ENCODE measurements at regions not wholly inside any gene's neighbourhood (a gene's known extent, or its start where the extent isn't known, plus 50 kb on each side); places are given as distances from the start of the nearest gene placed in this dataset.
A peak's percentile ranks its signal among the peaks of the same experiment; 100 is the strongest.
"Not testable (repeated sequence)": the region's sequence is repeated elsewhere in the genome, so short reads cannot be mapped to it uniquely, and the experiment has no call there.

GRCh38 chr2:37806004-37806403, 119.1 kb upstream of the RMDN2 start:
- DNase-seq (ENCODE audit: low read depth, low spot score): not testable (repeated sequence)

GRCh38 chr2:37809525-37809924, 115.6 kb upstream of the RMDN2 start:
- no peak for DNase-seq (ENCODE audit: low read depth, low spot score)

GRCh38 chr2:37809931-37810570, 115.0 kb upstream of the RMDN2 start:
- DNase-seq (ENCODE audit: low read depth, low spot score): no peak

- DNase-seq (ENCODE audit: low read depth, low spot score): no peak
Measured at GRCh38 chr2:37812414-37812813, 112.7 kb upstream of the RMDN2 start.

GRCh38 chr2:37812941-37813730, 112.0 kb upstream of the RMDN2 start:
- DNase-seq (ENCODE audit: low read depth, low spot score): no peak

GRCh38 chr2:37816036-37816435, 109.1 kb upstream of the RMDN2 start:
- no peak for DNase-seq (ENCODE audit: low read depth, low spot score)

- no peak for DNase-seq (ENCODE audit: low read depth, low spot score)
Measured at GRCh38 chr2:37816686-37817085, 108.4 kb upstream of the RMDN2 start.

- DNase-seq (ENCODE audit: low read depth, low spot score): no peak
Measured at GRCh38 chr2:37819186-37819585, 105.9 kb upstream of the RMDN2 start.

- no peak for DNase-seq (ENCODE audit: low read depth, low spot score)
Measured at GRCh38 chr2:37820471-37820986, 104.6 kb upstream of the RMDN2 start.

GRCh38 chr2:37825586-37825985, 99.5 kb upstream of the RMDN2 start:
- no peak for DNase-seq (ENCODE audit: low read depth, low spot score)

GRCh38 chr2:37826611-37827010, 98.5 kb upstream of the RMDN2 start:
- no peak for DNase-seq (ENCODE audit: low read depth, low spot score)

GRCh38 chr2:37827455-37827854, 97.6 kb upstream of the RMDN2 start:
- no peak for DNase-seq (ENCODE audit: low read depth, low spot score)

- no peak for DNase-seq (ENCODE audit: low read depth, low spot score)
Measured at GRCh38 chr2:37827911-37828511, 97.1 kb upstream of the RMDN2 start.

GRCh38 chr2:37829202-37829601, 95.9 kb upstream of the RMDN2 start:
- DNase-seq (ENCODE audit: low read depth, low spot score): no peak

- no peak for DNase-seq (ENCODE audit: low read depth, low spot score)
Measured at GRCh38 chr2:37829616-37830395, 95.3 kb upstream of the RMDN2 start.

GRCh38 chr2:37830636-37831035, 94.5 kb upstream of the RMDN2 start:
- DNase-seq (ENCODE audit: low read depth, low spot score): no peak

- DNase-seq (ENCODE audit: low read depth, low spot score): no peak
Measured at GRCh38 chr2:37831081-37831780, 93.9 kb upstream of the RMDN2 start.

- peak; percentile 62 for DNase-seq (ENCODE audit: low read depth, low spot score)
Measured at GRCh38 chr2:37832590-37833197, 92.4 kb upstream of the RMDN2 start.

GRCh38 chr2:37833423-37833822, 91.7 kb upstream of the RMDN2 start:
- no peak for DNase-seq (ENCODE audit: low read depth, low spot score)

GRCh38 chr2:37836270-37836669, 88.8 kb upstream of the RMDN2 start:
- DNase-seq (ENCODE audit: low read depth, low spot score): no peak

- no peak for DNase-seq (ENCODE audit: low read depth, low spot score)
Measured at GRCh38 chr2:37836711-37837110, 88.4 kb upstream of the RMDN2 start.
